ENCODE measurements at regions not wholly inside any gene's neighbourhood (a gene's known extent, or its start where the extent isn't known, plus 50 kb on each side); places are given as distances from the start of the nearest gene placed in this dataset.

GRCh38 chr2:8623958-8624591, 57.8 kb upstream of the ID2 start:
- TF ChIP-seq CTCF (IDR thresholded peaks at IDR 0.05): no peak
- TF ChIP-seq POLR2A (IDR thresholded peaks at IDR 0.05): no peak
